SH-SY5Y (cell line): ENCODE measurements at regions not wholly inside any gene's neighbourhood (a gene's known extent, or its start where the extent isn't known, plus 50 kb on each side); places are given as distances from the start of the nearest gene placed in this dataset.

ENCODE experiments used
- GATA2 ChIP-seq: IDR thresholded peaks from 2 replicates; pipeline ENCODE4 v1.6.1; 2011; ENCODE audit warnings: mild to moderate bottlenecking, low read depth, low read length
- GATA3 ChIP-seq: IDR thresholded peaks from 2 replicates; pipeline ENCODE4 v1.6.1; 2011; ENCODE audit warnings: low read depth, mild to moderate bottlenecking, low read length, moderate library complexity

- no peak for TF ChIP-seq GATA2
- no peak for TF ChIP-seq GATA3
Observed at GRCh38 chr5:82622711-82623514, 344.8 kb upstream of the RPS23 start.
